Peyer's patch (tissue), 4 donors: ENCODE measurements at regions not wholly inside any gene's neighbourhood (a gene's known extent, or its start where the extent isn't known, plus 50 kb on each side); places are given as distances from the start of the nearest gene placed in this dataset.

Experiments used
- DNase-seq, 3 donors: peaks; one replicate each; pipeline ENCODE4 v3.0.0-alpha.2; 2017 to 2019
- H3K27ac ChIP-seq, 4 donors: fragments of 200-600 bp; sonication (generic); one replicate each; pipeline ENCODE4 v1.5.1; 2016 to 2019
- H3K27me3 ChIP-seq, 2 donors: fragments of 200-600 bp; sonication (generic); one replicate each; pipeline ENCODE4 v1.5.1; 2019
- H3K36me3 ChIP-seq, 3 donors: fragments of 200-600 bp; sonication (generic); one replicate each; pipeline ENCODE4 v1.5.1; 2016 to 2019
- H3K4me1 ChIP-seq, 4 donors: fragments of 200-600 bp; sonication (generic); one replicate each; pipeline ENCODE4 v1.5.1; 2016 to 2019
- H3K4me3 ChIP-seq, 4 donors: fragments of 200-600 bp; sonication (generic); 1 replicate in 3 of 4; 2 replicates in 1 of 4; pipeline ENCODE4 v1.5.1; 2016 to 2019; ENCODE audit warnings: mild to moderate bottlenecking in 1 of 4
- H3K9me3 ChIP-seq, 4 donors: fragments of 200-600 bp; sonication (generic); one replicate each; pipeline ENCODE4 v1.5.1; 2016 to 2019; ENCODE audit warnings: mild to moderate bottlenecking in 1 of 4
- CTCF ChIP-seq, 6 experiments: fragments of 450-650 bp in 4 of 6; fragments of 200-600 bp in 2 of 6; sonication (generic) in 1 of 6; IDR thresholded peaks; one replicate each; pipeline ENCODE4 v1.5.1; 2017 to 2019; ENCODE audit warnings: antibody characterized with exemption in 6 of 6, mild to moderate bottlenecking in 3 of 6, moderate library complexity in 1 of 6
- POLR2A ChIP-seq, 2 donors: fragments of 450-650 bp; IDR thresholded peaks; one replicate each; pipeline ENCODE4 v1.5.1; 2017; ENCODE audit warnings: antibody characterized with exemption in 2 of 2, mild to moderate bottlenecking in 2 of 2, moderate library complexity in 2 of 2

- Histone ChIP-seq H3K4me1 (no peaks in the 10 kb centered on the region), H3K9me3 (no peaks in the 10 kb centered on the region), H3K27me3 (no peaks in the 10 kb centered on the region), H3K36me3 (no peaks in the 10 kb centered on the region), H3K4me3 (no peak overlapping the region), H3K27ac (no peak overlapping the region)
- TF ChIP-seq POLR2A (IDR thresholded peaks at IDR 0.05): no peak
- no peak for TF ChIP-seq CTCF (IDR thresholded peaks at IDR 0.05)
- DNase-seq: no peak
Observed at GRCh38 chr3:159273608-159274007, 471.8 kb downstream of the MFSD1 start.

GRCh38 chr3:159275741-159276140 lies 473.9 kb downstream of the MFSD1 start:
- TF ChIP-seq POLR2A (IDR thresholded peaks at IDR 0.05) (no peak), CTCF (IDR thresholded peaks at IDR 0.05) (no peak)
- no peaks in the 10 kb centered on the region for H3K27me3 ChIP-seq
- H3K27ac ChIP-seq: no peak overlapping the region
- no peaks in the 10 kb centered on the region for H3K9me3 ChIP-seq
- H3K36me3 ChIP-seq: no peaks in the 10 kb centered on the region
- H3K4me3 ChIP-seq: no peak overlapping the region
- DNase-seq: no peak
- H3K4me1 ChIP-seq: no peaks in the 10 kb centered on the region

GRCh38 chr3:159277814-159278213 lies 476.0 kb downstream of the MFSD1 start:
- Histone ChIP-seq H3K9me3 (no peaks in the 10 kb centered on the region), H3K4me3 (no peak overlapping the region), H3K4me1 (no peaks in the 10 kb centered on the region), H3K27ac (no peak overlapping the region), H3K27me3 (no peaks in the 10 kb centered on the region), H3K36me3 (no peaks in the 10 kb centered on the region)
- TF ChIP-seq CTCF (IDR thresholded peaks at IDR 0.05) (no peak), POLR2A (IDR thresholded peaks at IDR 0.05) (no peak)
- DNase-seq: no peak

- no peaks in the 10 kb centered on the region for H3K9me3 ChIP-seq
- no peaks in the 10 kb centered on the region for H3K27me3 ChIP-seq
- no peak overlapping the region for H3K4me3 ChIP-seq
- no peak for TF ChIP-seq POLR2A (IDR thresholded peaks at IDR 0.05)
- no peak overlapping the region for H3K27ac ChIP-seq
- no peaks in the 10 kb centered on the region for H3K36me3 ChIP-seq
- no peaks in the 10 kb centered on the region for H3K4me1 ChIP-seq
- DNase-seq: no peak
Observed at GRCh38 chr3:159280386-159281191, 478.7 kb downstream of the MFSD1 start.

- no peak for TF ChIP-seq POLR2A (IDR thresholded peaks at IDR 0.05)
- TF ChIP-seq CTCF (IDR thresholded peaks at IDR 0.05): no peak
- Histone ChIP-seq H3K27ac (no peak overlapping the region), H3K4me3 (no peak overlapping the region), H3K9me3 (no peaks in the 10 kb centered on the region), H3K36me3 (no peaks in the 10 kb centered on the region), H3K4me1 (no peaks in the 10 kb centered on the region), H3K27me3 (no peaks in the 10 kb centered on the region)
- no peak for DNase-seq
Observed at GRCh38 chr3:159293493-159293892, 491.6 kb downstream of the MFSD1 start.

GRCh38 chr3:159301961-159302360 lies 500.1 kb downstream of the MFSD1 start:
- no peak overlapping the region for H3K4me3 ChIP-seq
- TF ChIP-seq POLR2A (IDR thresholded peaks at IDR 0.05) (no peak), CTCF (IDR thresholded peaks at IDR 0.05) (no peak)
- H3K36me3 ChIP-seq: no peaks in the 10 kb centered on the region
- no peak overlapping the region for H3K27ac ChIP-seq
- no peaks in the 10 kb centered on the region for H3K4me1 ChIP-seq
- H3K27me3 ChIP-seq: no peaks in the 10 kb centered on the region
- H3K9me3 ChIP-seq: no peaks in the 10 kb centered on the region
- no peak for DNase-seq
